SU-DHL-6 (cell line): ENCODE measurements at regions not wholly inside any gene's neighbourhood (a gene's known extent, or its start where the extent isn't known, plus 50 kb on each side); places are given as distances from the start of the nearest gene placed in this dataset.

Source experiments
- H2AFZ ChIP-seq: fragments of 200-600 bp; sonication (generic); 2 replicates; pipeline ENCODE4 v1.6.1; 2014; ENCODE audit warnings: low read depth, mild to moderate bottlenecking, moderate library complexity, mixed read lengths, antibody characterized with exemption, low read length; ENCODE audit not compliant: severe bottlenecking
- H3F3A ChIP-seq: fragments of 200-600 bp; shearing (Covaris generic); 2 replicates; pipeline ENCODE4 v1.6.0; 2016; ENCODE audit warnings: antibody characterized with exemption, mild to moderate bottlenecking; ENCODE audit not compliant: insufficient read depth
- H3K27ac ChIP-seq: fragments of 200-600 bp; sonication (generic); 2 replicates; pipeline ENCODE4 v1.5.1; 2016; ENCODE audit warnings: low read depth, mild to moderate bottlenecking, low read length, moderate library complexity, mixed read lengths
- H3K27me3 ChIP-seq: fragments of 200-600 bp; sonication (generic), shearing (Covaris generic); 2 replicates; pipeline ENCODE4 v1.6.0; 2014; ENCODE audit warnings: mild to moderate bottlenecking, low read length
- H3K36me3 ChIP-seq: fragments of 200-600 bp; sonication (generic); 2 replicates; pipeline ENCODE4 v1.6.1; 2014; ENCODE audit warnings: mild to moderate bottlenecking, low read length, mixed read lengths
- H3K4me2 ChIP-seq: fragments of 300-600, 200-600 bp; shearing (Covaris generic), sonication (generic); 2 replicates; pipeline ENCODE4 v1.6.0; 2014; ENCODE audit warnings: low read length, low read depth, mild to moderate bottlenecking; ENCODE audit not compliant: poor library complexity, severe bottlenecking
- H3K4me3 ChIP-seq: fragments of 200-600 bp; sonication (generic); 2 replicates; pipeline ENCODE4 v1.5.1; 2014; ENCODE audit warnings: antibody characterized with exemption, low read length, mild to moderate bottlenecking, mixed read lengths; ENCODE audit not compliant: insufficient read depth, poor library complexity, severe bottlenecking
- H3K79me2 ChIP-seq: fragments of 200-600 bp; sonication (generic); 2 replicates; pipeline ENCODE4 v1.6.1; 2014; ENCODE audit warnings: mild to moderate bottlenecking, low read length, moderate library complexity; ENCODE audit not compliant: insufficient read depth
- H3K9ac ChIP-seq: fragments of 200-600 bp; sonication (generic); 2 replicates; pipeline ENCODE4 v1.7.0; 2014; ENCODE audit warnings: mild to moderate bottlenecking, low read length
- H3K9me2 ChIP-seq: fragments of 200-600 bp; sonication (generic); replicated peaks from 2 replicates; pipeline ENCODE4 v1.6.1; 2014; ENCODE audit warnings: low read length; ENCODE audit not compliant: insufficient read depth
- H3K9me3 ChIP-seq: fragments of 200-600 bp; sonication (generic); 2 replicates; pipeline ENCODE4 v1.6.1; 2014; ENCODE audit warnings: low read length, mixed read lengths; ENCODE audit not compliant: insufficient read depth
- H4K20me1 ChIP-seq: fragments of 200-600 bp; sonication (generic); 2 replicates; pipeline ENCODE4 v1.6.1; 2014; ENCODE audit warnings: low read depth, mild to moderate bottlenecking, antibody characterized with exemption, low read length, moderate library complexity, mixed read lengths
- CTCF ChIP-seq: fragments of 200-600 bp; sonication (generic); IDR thresholded peaks from one replicate; pipeline ENCODE4 v1.5.1; 2017; ENCODE audit warnings: antibody characterized with exemption, mild to moderate bottlenecking, low read length, moderate library complexity; ENCODE audit not compliant: insufficient read depth, poor library complexity, severe bottlenecking
- EZH2phosphoT487 ChIP-seq: fragments of 200-600 bp; sonication (generic), shearing (Covaris generic); conservative IDR thresholded peaks from 2 replicates; pipeline ENCODE4 v1.6.1; 2018; ENCODE audit warnings: mild to moderate bottlenecking, antibody characterized with exemption, low read length, moderate library complexity, mixed read lengths

GRCh38 chr5:159417170-159417569, 86.9 kb upstream of the IL12B start:
- no peaks in the 10 kb centered on the region for H3K36me3 ChIP-seq
- TF ChIP-seq EZH2phosphoT487 (no peak), CTCF (no peak)
- H3K9me3 ChIP-seq, result no peaks in the 10 kb centered on the region
- H3K4me3 ChIP-seq, result no peak overlapping the region
- H4K20me1 ChIP-seq, result no peaks in the 10 kb centered on the region
- no peaks in the 10 kb centered on the region for H3F3A ChIP-seq
- H3K27me3 ChIP-seq, result no peaks in the 10 kb centered on the region
- H3K27ac ChIP-seq, result no peak overlapping the region
- H3K9ac ChIP-seq, result no peak overlapping the region
- H3K79me2 ChIP-seq, result no peaks in the 10 kb centered on the region
- H3K4me2 ChIP-seq, result no peak overlapping the region
- no peak overlapping the region for H2AFZ ChIP-seq
- H3K9me2 ChIP-seq, result no peaks in the 10 kb centered on the region

GRCh38 chr5:159419576-159419975, 89.3 kb upstream of the IL12B start:
- TF ChIP-seq EZH2phosphoT487, result no peak
- no peak for TF ChIP-seq CTCF
- Histone ChIP-seq H3K79me2 (no peaks in the 10 kb centered on the region), H3K27ac (no peak overlapping the region), H3F3A (no peaks in the 10 kb centered on the region), H3K4me3 (no peak overlapping the region), H3K27me3 (no peaks in the 10 kb centered on the region), H3K9me2 (no peaks in the 10 kb centered on the region), H2AFZ (no peak overlapping the region), H3K9me3 (no peaks in the 10 kb centered on the region), H3K4me2 (no peak overlapping the region), H3K36me3 (no peaks in the 10 kb centered on the region), H3K9ac (no peak overlapping the region), H4K20me1 (no peaks in the 10 kb centered on the region)

GRCh38 chr5:159420940-159421339, 90.7 kb upstream of the IL12B start:
- no peaks in the 10 kb centered on the region for H3K27me3 ChIP-seq
- no peaks in the 10 kb centered on the region for H3K36me3 ChIP-seq
- H3K27ac ChIP-seq, result no peak overlapping the region
- H3K9ac ChIP-seq, result no peak overlapping the region
- no peak overlapping the region for H2AFZ ChIP-seq
- no peak overlapping the region for H3K4me3 ChIP-seq
- H3K9me2 ChIP-seq, result no peaks in the 10 kb centered on the region
- H4K20me1 ChIP-seq, result no peaks in the 10 kb centered on the region
- no peaks in the 10 kb centered on the region for H3K9me3 ChIP-seq
- H3K79me2 ChIP-seq, result no peaks in the 10 kb centered on the region
- no peak overlapping the region for H3K4me2 ChIP-seq
- no peaks in the 10 kb centered on the region for H3F3A ChIP-seq
- no peak for TF ChIP-seq EZH2phosphoT487
- no peak for TF ChIP-seq CTCF

- Histone ChIP-seq H3K9me2 (no peaks in the 10 kb centered on the region), H3K4me3 (no peak overlapping the region), H3K36me3 (no peaks in the 10 kb centered on the region), H2AFZ (no peak overlapping the region), H3K27me3 (no peaks in the 10 kb centered on the region), H3K9ac (no peak overlapping the region), H3F3A (no peaks in the 10 kb centered on the region), H3K27ac (no peak overlapping the region), H4K20me1 (no peaks in the 10 kb centered on the region), H3K9me3 (no peaks in the 10 kb centered on the region), H3K79me2 (no peaks in the 10 kb centered on the region), H3K4me2 (no peak overlapping the region)
- no peak for TF ChIP-seq CTCF
- no peak for TF ChIP-seq EZH2phosphoT487
Observed at GRCh38 chr5:159422361-159422760, 92.1 kb upstream of the IL12B start.
